Activated naive CD8-positive, alpha-beta T cell treated with anti-CD3 and anti-CD28 coated beads, Interleukin-2, amount 50 U/mL, for 24 hours (primary cell): ENCODE measurements at regions not wholly inside any gene's neighbourhood (a gene's known extent, or its start where the extent isn't known, plus 50 kb on each side); places are given as distances from the start of the nearest gene placed in this dataset.

Source experiments
- ATAC-seq: fragments of 150-1000 bp; cut with Tn5 transposase; one replicate; pipeline ENCODE4 v1.10.0; 2021
- DNase-seq: peaks from one replicate; pipeline ENCODE4 v3.0.0; 2021
- H3K27ac Mint-ChIP-seq: one replicate; pipeline ENCODE4 v1.8.0; 2021; ENCODE audit warnings: mild to moderate bottlenecking, mixed read lengths
- H3K27me3 Mint-ChIP-seq: one replicate; pipeline ENCODE4 v1.8.0; 2021; ENCODE audit warnings: mixed read lengths
- H3K36me3 Mint-ChIP-seq: one replicate; pipeline ENCODE4 v1.8.0; 2021; ENCODE audit warnings: low read depth, mixed read lengths
- H3K4me1 Mint-ChIP-seq: one replicate; pipeline ENCODE4 v1.8.0; 2021; ENCODE audit warnings: mixed read lengths
- H3K4me3 Mint-ChIP-seq: one replicate; pipeline ENCODE4 v1.8.0; 2021; ENCODE audit warnings: mild to moderate bottlenecking, moderate library complexity, mixed read lengths
- H3K9me3 Mint-ChIP-seq: one replicate; pipeline ENCODE4 v1.8.0; 2021; ENCODE audit warnings: mixed read lengths

DNA sequence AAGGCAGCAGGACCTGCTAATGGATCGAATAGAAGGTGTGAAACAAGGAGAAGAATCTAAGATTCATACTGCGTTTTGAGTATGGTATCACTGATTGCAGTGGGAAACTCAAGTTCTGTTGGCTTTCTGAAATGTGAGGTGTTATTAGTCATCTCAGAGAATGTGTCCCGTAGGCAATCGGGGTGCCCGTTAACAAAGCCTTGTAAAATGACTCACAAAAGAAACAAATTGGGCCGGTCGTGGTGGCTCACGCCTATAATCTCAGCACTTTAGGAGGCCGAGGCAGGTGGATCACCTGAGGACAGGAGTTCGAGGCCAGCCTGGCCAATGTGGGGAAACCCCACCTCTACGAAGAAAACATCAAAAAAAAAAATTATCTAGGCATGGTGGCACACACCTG, 118.2 kb upstream of the C7orf33 start:
- no peaks in the 10 kb centered on the region for H3K36me3 Mint-ChIP-seq
- H3K9me3 Mint-ChIP-seq = no peaks in the 10 kb centered on the region
- no peak overlapping the region for H3K4me3 Mint-ChIP-seq
- H3K27me3 Mint-ChIP-seq = peaks cover 6% of the 10 kb centered on the region
- H3K27ac Mint-ChIP-seq = no peak overlapping the region
- DNase-seq (no peak), ATAC-seq (no peak)
- H3K4me1 Mint-ChIP-seq = no peaks in the 10 kb centered on the region

DNA sequence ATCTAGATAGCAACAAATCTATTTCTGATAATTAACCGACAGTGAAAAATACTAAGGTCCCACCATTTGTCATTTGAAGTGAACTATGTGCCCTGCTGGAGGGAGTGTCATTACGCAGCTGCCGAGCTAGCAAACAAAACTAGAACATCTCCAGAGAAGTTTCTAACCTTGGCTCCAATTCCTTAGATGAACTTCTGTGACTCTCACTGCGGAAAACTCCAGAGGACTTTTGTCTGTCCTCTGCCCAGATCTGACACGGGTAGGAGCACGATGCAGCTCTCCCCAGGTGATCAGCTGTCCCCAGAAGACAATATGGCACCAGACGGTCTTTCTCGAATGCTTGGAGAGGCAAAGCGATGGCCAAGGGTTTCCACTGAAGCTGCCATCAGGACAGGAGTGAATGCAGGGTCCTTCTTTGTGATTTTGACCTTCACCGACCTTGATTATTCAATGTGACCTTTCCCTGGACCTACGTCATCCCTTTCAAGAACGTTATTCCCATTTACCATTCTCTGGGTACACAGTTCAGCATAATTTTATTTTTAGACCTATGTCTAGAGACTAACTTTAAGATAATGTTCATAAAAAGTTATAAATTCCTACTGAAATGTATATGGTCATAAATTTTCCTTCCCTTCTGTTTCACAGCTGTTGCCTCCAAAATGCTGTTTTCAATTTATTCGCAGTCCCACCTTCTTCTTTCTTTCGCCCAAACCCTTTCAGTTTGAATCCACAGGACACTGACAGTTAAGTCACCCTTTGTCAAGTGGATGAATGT, 116.7 kb upstream of the C7orf33 start:
- H3K9me3 Mint-ChIP-seq = no peaks in the 10 kb centered on the region
- no peak overlapping the region for H3K4me3 Mint-ChIP-seq
- no peak for DNase-seq
- no peaks in the 10 kb centered on the region for H3K4me1 Mint-ChIP-seq
- no peak for ATAC-seq
- no peak overlapping the region for H3K27ac Mint-ChIP-seq
- peaks cover 6% of the 10 kb centered on the region for H3K27me3 Mint-ChIP-seq
- no peaks in the 10 kb centered on the region for H3K36me3 Mint-ChIP-seq

DNA sequence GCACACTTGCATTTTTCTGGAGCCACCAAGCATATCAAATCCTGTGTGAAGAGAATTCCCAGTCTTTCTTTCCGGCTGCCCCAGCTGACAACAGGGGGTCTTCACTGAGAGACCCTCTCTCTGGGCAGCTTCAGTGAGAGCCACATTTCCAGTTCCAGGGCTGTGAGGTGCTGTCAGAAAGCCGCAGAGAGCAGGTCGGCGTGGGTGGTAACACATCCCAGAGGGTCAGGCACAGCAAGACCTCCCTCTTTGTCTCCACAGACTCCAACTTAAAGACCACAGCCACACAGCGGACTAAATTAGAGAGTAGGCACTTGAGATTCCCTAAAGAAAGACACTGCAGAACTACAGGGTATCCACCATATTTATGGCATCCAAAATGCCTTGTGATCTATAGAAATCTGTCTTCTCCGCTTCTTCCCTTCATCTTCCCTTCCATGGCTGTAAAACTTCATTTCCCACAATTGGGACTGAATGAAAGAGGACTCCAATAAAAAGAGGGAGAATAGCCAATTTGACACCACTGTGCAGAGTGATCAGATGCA, 116.0 kb upstream of the C7orf33 start:
- no peak overlapping the region for H3K4me3 Mint-ChIP-seq
- H3K27me3 Mint-ChIP-seq = peaks cover 6% of the 10 kb centered on the region
- H3K27ac Mint-ChIP-seq = no peak overlapping the region
- ATAC-seq = no peak
- no peaks in the 10 kb centered on the region for H3K4me1 Mint-ChIP-seq
- H3K36me3 Mint-ChIP-seq = no peaks in the 10 kb centered on the region
- no peak for DNase-seq
- H3K9me3 Mint-ChIP-seq = no peaks in the 10 kb centered on the region

DNA sequence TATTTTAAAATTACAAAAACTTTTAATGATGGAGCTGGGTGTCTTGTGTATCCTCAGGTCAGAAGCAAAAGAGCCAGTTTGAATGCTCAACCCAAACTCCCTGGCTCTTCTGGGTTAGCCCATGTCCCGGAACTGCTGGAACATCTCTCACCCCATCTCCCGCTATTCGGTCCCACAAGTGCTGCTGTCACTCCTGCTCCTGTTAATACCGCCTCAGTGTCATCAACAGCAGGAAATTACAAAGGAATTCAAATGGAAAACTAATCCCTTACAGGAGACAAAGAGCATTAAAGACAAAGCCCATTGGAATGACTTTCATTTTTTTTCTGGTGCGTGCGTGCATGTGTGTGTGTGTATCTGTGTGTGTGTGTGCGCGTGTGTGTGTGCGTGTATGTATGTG, 112.0 kb upstream of the C7orf33 start:
- H3K9me3 Mint-ChIP-seq = no peaks in the 10 kb centered on the region
- no peak overlapping the region for H3K4me3 Mint-ChIP-seq
- H3K27me3 Mint-ChIP-seq = no peaks in the 10 kb centered on the region

DNA sequence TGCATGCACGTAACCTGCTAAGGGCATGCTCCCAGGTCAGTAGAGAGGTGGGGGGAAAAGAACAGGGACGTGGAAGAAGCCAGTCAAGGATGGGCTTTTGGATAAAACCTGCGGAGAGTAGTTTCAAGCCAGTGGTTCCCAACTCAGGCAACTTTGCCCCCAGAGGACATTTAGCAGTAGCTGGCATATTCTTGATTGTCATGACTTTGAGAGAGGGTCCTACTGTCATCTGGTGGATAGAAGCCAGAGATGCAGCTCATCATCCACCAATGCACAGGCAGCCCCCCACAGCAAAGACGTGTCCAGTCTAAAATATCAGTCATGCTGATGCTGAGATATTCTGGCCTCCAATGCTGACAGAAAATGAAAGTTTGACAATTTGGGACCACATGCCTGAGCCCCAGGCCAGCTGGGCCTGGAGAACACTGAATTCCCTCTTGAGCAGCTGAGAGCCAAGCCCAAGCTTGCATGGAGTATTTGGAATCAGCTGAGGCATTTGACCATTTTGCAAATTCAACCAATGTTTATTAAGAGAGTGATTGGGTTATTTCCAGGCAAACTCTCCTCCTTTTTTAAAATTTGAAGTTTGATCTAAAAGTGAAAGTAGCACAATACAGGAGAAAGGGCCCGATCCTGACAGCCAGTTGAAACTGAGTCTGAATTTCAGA, 110.0 kb upstream of the C7orf33 start:
- Mint-ChIP-seq H3K4me3 (no peak overlapping the region), H3K27ac (no peak overlapping the region), H3K27me3 (no peaks in the 10 kb centered on the region), H3K36me3 (no peaks in the 10 kb centered on the region), H3K9me3 (no peaks in the 10 kb centered on the region), H3K4me1 (no peaks in the 10 kb centered on the region)
- ATAC-seq (no peak), DNase-seq (no peak)

More for the DNA sequence above, 112.0 kb upstream of the C7orf33 start:
- ATAC-seq (no peak), DNase-seq (no peak)
- no peaks in the 10 kb centered on the region for H3K4me1 Mint-ChIP-seq
- H3K36me3 Mint-ChIP-seq = no peaks in the 10 kb centered on the region
- H3K27ac Mint-ChIP-seq = no peak overlapping the region

DNA sequence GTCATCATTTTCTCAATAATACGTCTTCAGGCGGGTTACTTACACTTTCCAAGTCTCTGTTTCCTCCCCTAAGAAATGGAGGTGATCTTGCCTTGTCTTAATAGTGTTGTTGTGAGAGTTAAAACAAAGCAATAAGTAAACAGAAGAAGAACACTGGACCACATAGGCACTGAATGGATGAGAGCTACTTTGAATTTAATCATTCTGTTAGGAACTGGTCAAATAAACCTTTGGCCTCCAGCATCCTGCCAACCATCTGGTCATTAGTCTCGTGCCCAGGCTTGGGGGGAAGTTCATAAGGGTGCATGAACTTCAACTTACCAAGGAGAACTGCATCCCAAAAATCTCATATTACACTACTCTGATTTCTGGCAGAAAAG, 109.4 kb upstream of the C7orf33 start:
- H3K4me1 Mint-ChIP-seq = no peaks in the 10 kb centered on the region
- no peaks in the 10 kb centered on the region for H3K27me3 Mint-ChIP-seq
- H3K9me3 Mint-ChIP-seq = no peaks in the 10 kb centered on the region
- DNase-seq (no peak), ATAC-seq (no peak)
- H3K4me3 Mint-ChIP-seq = no peak overlapping the region
- no peaks in the 10 kb centered on the region for H3K36me3 Mint-ChIP-seq
- H3K27ac Mint-ChIP-seq = no peak overlapping the region

DNA sequence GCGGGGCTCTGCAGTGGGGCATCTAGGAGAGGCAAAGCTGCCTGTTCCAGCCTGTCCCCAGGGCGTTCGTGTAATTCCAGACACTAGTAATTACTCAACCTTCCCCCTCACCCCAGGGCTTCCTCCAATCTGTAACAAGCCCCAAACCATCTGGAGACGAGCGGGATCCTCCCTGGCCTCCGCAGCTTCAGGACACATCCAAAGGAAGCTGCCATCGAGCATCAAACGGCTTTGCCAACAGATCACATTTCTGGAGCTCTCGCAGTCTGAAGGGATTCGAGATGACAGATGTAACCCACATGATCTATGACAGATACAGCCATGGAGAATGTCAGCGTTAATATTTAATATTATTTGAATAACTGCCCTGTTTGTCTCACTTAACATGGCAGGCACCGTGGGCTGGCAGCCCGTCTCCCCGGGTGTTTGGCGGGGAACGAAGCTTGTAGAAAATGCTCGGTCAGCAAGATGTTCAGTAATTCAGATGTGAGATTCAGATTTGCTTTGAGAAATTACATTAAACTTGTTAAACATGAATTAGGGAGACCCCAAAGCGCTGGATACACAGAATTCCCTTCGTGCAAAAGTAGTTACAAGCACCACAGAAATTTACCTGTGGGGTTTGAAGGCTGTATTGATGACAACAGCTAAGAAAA, 108.5 kb upstream of the C7orf33 start:
- ATAC-seq = no peak
- Mint-ChIP-seq H3K27ac (no peak overlapping the region), H3K4me3 (no peak overlapping the region)

DNA sequence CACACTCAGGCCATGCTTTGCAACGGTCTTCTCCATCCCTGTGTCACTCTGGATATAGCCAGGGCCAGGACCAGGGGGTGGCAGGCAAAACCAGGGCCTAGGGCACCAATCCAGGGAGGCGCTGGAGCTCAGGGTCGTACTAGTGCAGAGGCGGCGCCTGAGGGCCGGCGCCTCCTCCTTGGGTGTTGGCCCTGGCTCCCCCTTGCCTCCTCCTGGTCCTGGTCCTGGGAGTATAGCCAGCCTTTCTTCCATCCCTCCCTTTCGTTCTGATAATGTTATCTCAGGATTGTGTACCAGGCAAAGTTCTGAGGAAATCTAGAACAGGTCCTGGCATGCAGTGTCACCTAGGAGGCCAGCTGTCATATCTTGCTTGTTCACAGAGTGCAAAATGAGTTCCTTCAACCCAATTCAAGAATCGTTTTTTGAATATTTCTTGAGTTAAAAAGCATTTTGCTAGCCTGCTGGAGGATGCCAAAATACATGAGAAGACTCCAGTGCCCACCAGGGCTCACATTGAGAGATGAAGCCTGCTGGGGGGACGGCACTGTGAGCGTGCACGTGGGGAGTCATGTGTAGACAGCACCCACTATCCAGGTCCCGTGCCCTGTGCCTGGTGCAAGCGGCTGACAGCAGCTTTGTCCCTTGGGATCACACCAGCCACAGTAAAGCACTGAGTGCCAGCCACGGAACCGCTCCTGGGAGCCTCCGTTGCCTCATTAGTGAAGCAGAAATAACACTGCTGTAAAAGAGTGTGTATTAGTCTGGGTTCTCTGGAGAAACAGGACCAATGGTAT, 106.9 kb upstream of the C7orf33 start:
- no peaks in the 10 kb centered on the region for H3K4me1 Mint-ChIP-seq
- ATAC-seq (no peak), DNase-seq (no peak)
- H3K27ac Mint-ChIP-seq = no peak overlapping the region
- no peaks in the 10 kb centered on the region for H3K36me3 Mint-ChIP-seq
- no peaks in the 10 kb centered on the region for H3K27me3 Mint-ChIP-seq
- H3K4me3 Mint-ChIP-seq = no peak overlapping the region
- no peaks in the 10 kb centered on the region for H3K9me3 Mint-ChIP-seq

More for the DNA sequence above, 108.5 kb upstream of the C7orf33 start:
- Mint-ChIP-seq H3K36me3 (no peaks in the 10 kb centered on the region), H3K9me3 (no peaks in the 10 kb centered on the region), H3K4me1 (no peaks in the 10 kb centered on the region), H3K27me3 (no peaks in the 10 kb centered on the region)
- no peak for DNase-seq

DNA sequence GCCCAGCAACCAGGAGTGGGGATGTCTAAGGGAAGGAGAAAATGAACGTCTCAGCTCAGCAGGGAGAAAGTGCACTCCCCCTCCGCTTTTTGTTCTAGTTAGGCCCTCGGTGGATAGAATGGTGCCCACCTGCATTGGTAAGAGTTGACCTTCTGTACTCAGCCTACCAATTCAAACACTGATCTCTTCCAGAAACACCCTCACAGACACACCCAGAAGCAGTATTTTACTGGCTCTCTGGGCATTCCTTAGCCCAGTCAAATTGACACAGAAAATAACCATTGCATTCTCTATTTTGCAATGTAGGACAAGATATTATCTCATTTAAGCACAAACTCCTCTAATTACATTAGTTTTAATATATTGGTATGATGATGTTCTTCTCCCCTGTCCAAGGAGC, 106.1 kb upstream of the C7orf33 start:
- Mint-ChIP-seq H3K9me3 (no peaks in the 10 kb centered on the region), H3K27ac (no peak overlapping the region), H3K27me3 (peaks cover 1% of the 10 kb centered on the region), H3K36me3 (no peaks in the 10 kb centered on the region), H3K4me1 (no peaks in the 10 kb centered on the region), H3K4me3 (no peak overlapping the region)
- DNase-seq = no peak
- no peak for ATAC-seq

DNA sequence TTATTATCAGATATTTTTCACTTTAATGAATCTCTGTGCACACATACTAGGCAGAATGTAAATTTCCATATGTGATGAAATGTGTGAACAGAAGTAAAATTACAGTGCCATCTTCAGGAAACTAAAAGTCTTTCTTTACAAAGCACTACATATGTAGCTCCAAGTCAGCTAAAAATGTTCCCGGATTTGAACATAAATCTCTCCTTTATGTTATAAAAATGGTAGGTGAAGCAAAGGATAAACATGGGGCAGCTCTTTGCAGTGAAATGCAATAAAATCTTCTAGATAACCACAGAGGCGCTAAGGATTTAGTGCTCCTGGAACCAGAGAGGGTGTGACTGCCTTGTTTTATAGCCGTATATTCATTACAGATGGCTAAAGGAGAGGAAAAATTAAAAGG, 104.9 kb upstream of the C7orf33 start:
- Mint-ChIP-seq H3K4me1 (no peaks in the 10 kb centered on the region), H3K36me3 (no peaks in the 10 kb centered on the region), H3K27me3 (peaks cover 6% of the 10 kb centered on the region), H3K27ac (no peak overlapping the region), H3K9me3 (no peaks in the 10 kb centered on the region), H3K4me3 (no peak overlapping the region)
- no peak for DNase-seq
- ATAC-seq = no peak

DNA sequence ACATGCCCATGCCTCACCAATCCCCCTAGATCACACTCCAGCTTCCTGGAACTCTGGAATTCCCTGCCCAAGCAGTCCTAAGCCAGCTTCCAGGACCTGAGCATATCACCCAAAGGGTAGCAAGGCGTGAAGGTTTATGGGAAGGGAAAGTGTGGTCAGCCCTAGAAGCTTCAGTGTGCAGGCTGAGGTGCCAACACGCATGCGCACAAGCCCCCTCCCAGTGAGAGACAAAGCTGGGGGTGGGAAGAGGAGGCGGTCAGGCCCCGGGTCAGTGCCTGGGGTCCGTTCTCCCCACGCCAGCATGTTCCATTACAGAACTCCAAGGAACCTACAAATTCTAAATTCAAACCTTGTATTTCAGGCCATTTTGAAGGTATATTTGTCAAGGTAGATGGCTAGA, 103.6 kb upstream of the C7orf33 start:
- ATAC-seq (no peak), DNase-seq (no peak)
- Mint-ChIP-seq H3K36me3 (no peaks in the 10 kb centered on the region), H3K9me3 (no peaks in the 10 kb centered on the region), H3K27ac (no peak overlapping the region), H3K4me1 (no peaks in the 10 kb centered on the region), H3K27me3 (peaks cover 7% of the 10 kb centered on the region), H3K4me3 (no peak overlapping the region)

DNA sequence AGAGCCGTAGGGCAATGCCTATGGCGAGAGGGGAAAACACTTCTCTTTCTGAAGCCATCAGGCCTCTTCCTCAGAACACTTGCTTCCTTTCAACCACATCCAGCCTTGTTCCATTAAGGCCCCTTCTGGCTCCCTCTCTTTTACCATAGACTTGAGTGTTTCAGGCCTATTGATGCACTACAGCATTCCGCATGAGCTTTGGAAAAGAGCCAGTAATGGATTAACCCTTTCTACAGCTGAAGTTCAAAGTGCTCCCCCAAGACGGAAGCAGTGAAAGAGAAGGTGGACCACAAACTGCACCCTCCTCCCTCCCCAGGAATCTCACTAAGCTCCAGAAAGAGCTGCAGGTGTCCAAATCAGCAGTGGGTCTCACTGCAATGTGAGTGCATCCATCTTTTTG, 102.7 kb upstream of the C7orf33 start:
- DNase-seq (no peak), ATAC-seq (no peak)
- peaks cover 3% of the 10 kb centered on the region for H3K9me3 Mint-ChIP-seq
- H3K27ac Mint-ChIP-seq = no peak overlapping the region
- H3K4me1 Mint-ChIP-seq = no peaks in the 10 kb centered on the region
- no peaks in the 10 kb centered on the region for H3K36me3 Mint-ChIP-seq
- H3K27me3 Mint-ChIP-seq = peaks cover 17% of the 10 kb centered on the region
- H3K4me3 Mint-ChIP-seq = no peak overlapping the region

DNA sequence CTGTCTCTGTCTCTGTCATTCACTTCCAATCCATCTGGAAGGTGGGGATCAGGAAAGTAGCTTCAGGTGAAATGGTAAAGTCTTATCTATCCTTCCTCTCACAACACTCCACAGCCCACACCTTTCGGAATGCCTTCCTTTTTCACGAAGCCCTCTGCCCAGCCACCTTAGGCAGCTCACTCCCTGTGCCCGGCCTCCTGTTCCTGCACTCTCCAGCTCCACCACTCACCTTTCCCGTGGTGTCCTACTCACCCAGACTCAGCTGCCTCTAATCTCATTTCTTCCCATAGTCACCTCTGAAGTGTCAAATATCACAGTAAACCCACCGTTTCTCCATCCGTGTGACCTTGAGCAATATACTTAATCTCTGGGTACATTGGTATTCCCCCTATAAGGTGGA, 100.9 kb upstream of the C7orf33 start:
- Mint-ChIP-seq H3K27me3 (peaks cover 24% of the 10 kb centered on the region), H3K9me3 (peaks cover 8% of the 10 kb centered on the region), H3K4me3 (no peak overlapping the region), H3K36me3 (no peaks in the 10 kb centered on the region), H3K27ac (no peak overlapping the region), H3K4me1 (no peaks in the 10 kb centered on the region)
- ATAC-seq (no peak), DNase-seq (no peak)

DNA sequence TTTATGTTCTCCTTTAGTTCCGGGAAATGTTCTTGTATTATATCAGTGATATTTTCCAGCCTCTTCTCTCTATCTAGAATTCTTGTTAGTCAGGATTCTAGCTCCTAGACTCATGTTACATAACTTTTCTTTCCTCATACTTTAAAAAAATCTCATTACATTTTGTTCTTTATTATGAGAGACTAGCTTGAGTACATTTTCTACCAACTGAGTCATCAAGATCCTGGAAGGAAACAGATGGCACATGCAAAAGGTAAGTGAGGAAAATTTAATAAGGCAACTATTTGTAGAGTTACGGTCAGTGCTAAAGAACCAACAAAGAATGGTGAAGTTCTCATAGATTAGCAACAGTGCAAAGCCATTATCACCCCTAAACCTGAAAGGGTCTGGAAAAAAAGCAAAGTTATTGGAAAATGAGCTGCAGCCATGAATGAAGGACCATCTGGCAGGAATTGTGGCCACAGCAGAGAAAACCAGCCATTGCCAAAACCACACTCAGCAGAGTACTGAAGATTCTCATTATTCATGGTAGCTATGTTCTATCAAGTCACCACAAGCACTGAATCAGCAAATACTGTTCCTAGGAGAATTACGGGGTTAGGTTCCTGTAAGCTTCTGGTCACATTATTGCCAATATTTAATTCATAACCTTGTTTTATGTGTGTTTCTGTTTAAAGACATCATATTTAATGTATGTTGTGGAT, 98.3 kb upstream of the C7orf33 start:
- H3K36me3 Mint-ChIP-seq = no peaks in the 10 kb centered on the region
- no peak overlapping the region for H3K27ac Mint-ChIP-seq
- H3K4me3 Mint-ChIP-seq = no peak overlapping the region
- H3K27me3 Mint-ChIP-seq = peaks cover 27% of the 10 kb centered on the region
- ATAC-seq (no peak), DNase-seq (no peak)
- peaks cover 8% of the 10 kb centered on the region for H3K9me3 Mint-ChIP-seq
- no peaks in the 10 kb centered on the region for H3K4me1 Mint-ChIP-seq
